IMR-90 (cell line): ENCODE measurements at regions not wholly inside any gene's neighbourhood (a gene's known extent, or its start where the extent isn't known, plus 50 kb on each side); places are given as distances from the start of the nearest gene placed in this dataset.

ENCODE experiments used
- ATAC-seq: fragments of 200-7000 bp; cut with Tn5 transposase; 2 replicates; pipeline ENCODE4 v1.9.1; 2020; ENCODE audit warnings: low read depth, mild to moderate bottlenecking, moderate library complexity
- BruUV-seq: library from RNA; stranded (reverse); fragments of 400-500 nt; replicated peaks from 2 replicates; lab custom pipeline; 2021; lab: Mats Ljungman, UMichigan
- CTCF ChIA-PET: fragments of 300-600 bp; formaldehyde crosslinking; extraction: SDS; loops from one replicate; lab custom pipeline; 2021; ENCODE audit warnings: antibody characterized with exemption; lab: Yijun Ruan, JAX
- POLR2A ChIA-PET: fragments of 300-600 bp; sonication (Branson Sonifier 250); formaldehyde crosslinking; loops from one replicate; lab custom pipeline; 2022; ENCODE audit warnings: antibody characterized with exemption; ENCODE audit not compliant: unreplicated experiment; lab: Charles Lee
- DNase-seq: peaks from one replicate; pipeline ENCODE4 v3.0.0; 2013
- H2AFZ ChIP-seq: replicated peaks from 2 replicates; pipeline ENCODE3; 2013; ENCODE audit warnings: low read length, mild to moderate bottlenecking; ENCODE audit not compliant: poor library complexity
- H2AK5ac ChIP-seq: 2 replicates; pipeline ENCODE4 v1.6.1; 2013; ENCODE audit warnings: low read depth, low read length, inconsistent platforms
- H2AK9ac ChIP-seq: replicated peaks from 2 replicates; pipeline ENCODE3; 2013; ENCODE audit warnings: mild to moderate bottlenecking, low read depth, low read length, moderate library complexity; ENCODE audit not compliant: poor library complexity
- H2BK120ac ChIP-seq: 2 replicates; pipeline ENCODE4 v1.6.1; 2013; ENCODE audit warnings: low read depth, low read length, inconsistent platforms
- H2BK15ac ChIP-seq: 3 replicates; pipeline ENCODE4 v1.6.1; 2013; ENCODE audit warnings: low read depth, low read length, inconsistent platforms
- H2BK20ac ChIP-seq: 2 replicates; pipeline ENCODE4 v1.6.1; 2013; ENCODE audit warnings: low read depth, mild to moderate bottlenecking, inconsistent platforms, low read length, moderate library complexity
- H2BK5ac ChIP-seq: 2 replicates; pipeline ENCODE4 v1.6.1; 2013; ENCODE audit warnings: mild to moderate bottlenecking, low read depth, low read length, inconsistent platforms; ENCODE audit not compliant: poor library complexity, severe bottlenecking
- H3K14ac ChIP-seq: replicated peaks from 2 replicates; pipeline ENCODE4 v1.6.1; 2013; ENCODE audit warnings: low read depth, low read length, inconsistent platforms
- H3K18ac ChIP-seq: 2 replicates; pipeline ENCODE4 v1.6.1; 2013; ENCODE audit warnings: low read depth, low read length, control low read depth
- H3K23ac ChIP-seq: 2 replicates; pipeline ENCODE4 v1.6.1; 2013; ENCODE audit warnings: low read depth, low read length, inconsistent platforms
- H3K27ac ChIP-seq: 2 replicates; pipeline ENCODE4 v1.5.1; 2013; ENCODE audit warnings: mild to moderate bottlenecking, control low read depth, low read length; ENCODE audit not compliant: insufficient read depth
- H3K27me3 ChIP-seq: 2 replicates; pipeline ENCODE4 v1.6.1; 2013; ENCODE audit warnings: low read length; ENCODE audit not compliant: control insufficient read depth, insufficient read depth
- H3K36me3 ChIP-seq: 2 replicates; pipeline ENCODE4 v1.6.1; 2013; ENCODE audit warnings: low read length, mixed read lengths; ENCODE audit not compliant: control insufficient read depth, insufficient read depth
- H3K4ac ChIP-seq: 2 replicates; pipeline ENCODE4 v1.6.1; 2013; ENCODE audit warnings: low read depth, low read length, inconsistent platforms
- H3K4me1 ChIP-seq: 2 replicates; pipeline ENCODE4 v1.6.1; 2013; ENCODE audit warnings: low read length, mixed read lengths; ENCODE audit not compliant: control insufficient read depth, insufficient read depth
- H3K4me2 ChIP-seq: 2 replicates; pipeline ENCODE4 v1.6.1; 2013; ENCODE audit warnings: low read depth, mild to moderate bottlenecking, control low read depth, low read length, moderate library complexity
- H3K4me3 ChIP-seq: 2 replicates; pipeline ENCODE4 v1.5.1; 2013; ENCODE audit warnings: low read depth, mild to moderate bottlenecking, control low read depth, low read length, moderate library complexity; ENCODE audit not compliant: insufficient read depth
- H3K56ac ChIP-seq: 2 replicates; pipeline ENCODE4 v1.6.1; 2013; ENCODE audit warnings: low read length, inconsistent platforms; ENCODE audit not compliant: insufficient read depth; ENCODE audit errors: extremely low read depth
- H3K79me1 ChIP-seq, 2 experiments: 2 replicates each; pipeline ENCODE4 v1.6.1; 2013; ENCODE audit warnings: low read length in 2 of 2, inconsistent platforms in 1 of 2, low read depth in 1 of 2
- H3K9ac ChIP-seq: 2 replicates; pipeline ENCODE4 v1.6.1; 2013; ENCODE audit warnings: low read depth, low read length, control low read depth
- H3K9me1 ChIP-seq: 2 replicates; pipeline ENCODE4 v1.6.1; 2013; ENCODE audit warnings: low read length, inconsistent platforms; ENCODE audit not compliant: insufficient read depth
- H3K9me3 ChIP-seq: 2 replicates; pipeline ENCODE4 v1.6.1; 2013; ENCODE audit warnings: low read length; ENCODE audit not compliant: control insufficient read depth, insufficient read depth
- H4K20me1 ChIP-seq: 2 replicates; pipeline ENCODE4 v1.6.1; 2013; ENCODE audit warnings: low read length, inconsistent platforms; ENCODE audit not compliant: insufficient read depth
- H4K5ac ChIP-seq: 2 replicates; pipeline ENCODE4 v1.6.1; 2013; ENCODE audit warnings: mild to moderate bottlenecking, low read depth, low read length, control low read depth
- H4K8ac ChIP-seq, 2 experiments: 2 replicates each; pipeline ENCODE4 v1.6.1; 2013; ENCODE audit warnings: low read depth in 2 of 2, low read length in 2 of 2, control low read depth in 1 of 2, inconsistent platforms in 1 of 2
- H4K91ac ChIP-seq: 2 replicates; pipeline ENCODE4 v1.6.1; 2013; ENCODE audit warnings: low read depth, low read length, inconsistent platforms; ENCODE audit not compliant: insufficient read depth
- CHD1 ChIP-seq: IDR thresholded peaks from 2 replicates; pipeline ENCODE4 v1.6.1; 2012; ENCODE audit warnings: low read depth, low read length, improper control_type of control experiment
- FOS ChIP-seq: fragments of 150-350 bp; IDR thresholded peaks from 2 replicates; pipeline ENCODE4 v1.6.1; 2016; ENCODE audit warnings: low read depth, low read length
- MAFK ChIP-seq: IDR thresholded peaks from 2 replicates; pipeline ENCODE4 v1.6.1; 2012; ENCODE audit warnings: low read depth, low read length, improper control_type of control experiment
- MAZ ChIP-seq: IDR thresholded peaks from 2 replicates; pipeline ENCODE4 v1.6.1; 2012; ENCODE audit warnings: low read depth, mild to moderate bottlenecking, low read length, improper control_type of control experiment, moderate library complexity, borderline replicate concordance
- NFE2L2 ChIP-seq: fragments of 150-350 bp; IDR thresholded peaks from 2 replicates; pipeline ENCODE4 v1.6.1; 2016; ENCODE audit warnings: low read depth, mild to moderate bottlenecking, low read length
- RAD21 ChIP-seq: IDR thresholded peaks from 2 replicates; pipeline ENCODE4 v1.6.1; 2012; ENCODE audit warnings: low read length, improper control_type of control experiment
- RCOR1 ChIP-seq: IDR thresholded peaks from 2 replicates; pipeline ENCODE4 v1.6.1; 2012; ENCODE audit warnings: mild to moderate bottlenecking, low read length, improper control_type of control experiment; ENCODE audit not compliant: insufficient replicate concordance
- SMC3 ChIP-seq: fragments of 150-350 bp; IDR thresholded peaks from 2 replicates; pipeline ENCODE4 v1.6.1; 2016; ENCODE audit warnings: low read depth, mild to moderate bottlenecking, antibody characterized with exemption, low read length, moderate library complexity
- WGBS, 2 experiments: methylation state at CpG; one replicate each; pipeline versions ENCODE4 v1.1.5 to v1.1.7; 2013; ENCODE audit warnings: missing lambda C conversion rate in 2 of 2; ENCODE audit not compliant: insufficient read length in 1 of 2; ENCODE audit errors: extremely low coverage in 2 of 2; 5-methylcytosine and 5-hydroxymethylcytosine counted together
- dilution Hi-C: fragments of 300-500 bp; cut with HindIII; formaldehyde crosslinking; loops from one replicate; pipeline ENCODE4 v1.14.3; 2018; ENCODE audit warnings: low sequenced_read_pairs; ENCODE audit not compliant: unreplicated experiment
- in situ Hi-C: fragments of 300-500 bp; cut with MboI; formaldehyde crosslinking; loops from 3 replicates; pipeline ENCODE4 v1.14.3; 2019; ENCODE audit warnings: low sequenced_read_pairs, inconsistent platforms, mixed read lengths
- intact Hi-C: fragments of 100-400 bp; cut with micrococcal nuclease; formaldehyde crosslinking; loops from 2 replicates; pipeline ENCODE4 v1.10.0; 2022
- TF ChIP-seq, protein P1 (sequence below): fragments of 150-350 bp; IDR thresholded peaks from 2 replicates; pipeline ENCODE4 v1.6.1; 2016; ENCODE audit warnings: low read depth, mild to moderate bottlenecking, low read length, moderate library complexity, borderline replicate concordance
- TF ChIP-seq, protein P2 (sequence below): fragments of 150-350 bp; IDR thresholded peaks from 2 replicates; pipeline ENCODE4 v1.6.1; 2017; ENCODE audit warnings: mild to moderate bottlenecking, antibody characterized with exemption, low read length, low read depth

DNA sequence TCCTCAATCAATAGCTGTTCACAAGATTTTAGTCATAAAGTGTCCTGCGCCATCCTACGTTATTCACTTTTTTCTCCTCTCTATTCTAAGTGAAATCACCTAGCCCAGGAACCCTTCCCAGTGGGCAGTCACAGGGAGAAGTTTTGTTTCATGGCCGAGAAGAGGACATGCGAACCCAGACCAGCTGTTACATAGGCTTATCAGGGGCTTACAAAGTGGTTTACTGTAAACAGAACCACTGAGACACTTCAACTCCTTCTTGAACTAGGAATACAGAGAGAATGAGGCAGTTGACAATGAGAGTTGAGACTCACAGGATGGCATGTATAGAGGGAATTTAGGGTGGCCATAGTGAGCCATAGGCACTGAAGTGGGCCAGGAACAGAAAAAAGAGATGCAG is 246.9 kb upstream of the GLI3 start:
- no peak overlapping the region for H2AFZ ChIP-seq
- H4K5ac ChIP-seq, result no peak overlapping the region
- no peak overlapping the region for H2BK20ac ChIP-seq
- no peak for TF ChIP-seq SMC3
- TF ChIP-seq, protein P1, sequence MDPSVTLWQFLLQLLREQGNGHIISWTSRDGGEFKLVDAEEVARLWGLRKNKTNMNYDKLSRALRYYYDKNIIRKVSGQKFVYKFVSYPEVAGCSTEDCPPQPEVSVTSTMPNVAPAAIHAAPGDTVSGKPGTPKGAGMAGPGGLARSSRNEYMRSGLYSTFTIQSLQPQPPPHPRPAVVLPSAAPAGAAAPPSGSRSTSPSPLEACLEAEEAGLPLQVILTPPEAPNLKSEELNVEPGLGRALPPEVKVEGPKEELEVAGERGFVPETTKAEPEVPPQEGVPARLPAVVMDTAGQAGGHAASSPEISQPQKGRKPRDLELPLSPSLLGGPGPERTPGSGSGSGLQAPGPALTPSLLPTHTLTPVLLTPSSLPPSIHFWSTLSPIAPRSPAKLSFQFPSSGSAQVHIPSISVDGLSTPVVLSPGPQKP, result no peak
- no peak for TF ChIP-seq FOS
- TF ChIP-seq MAFK, result no peak
- TF ChIP-seq, protein P2, sequence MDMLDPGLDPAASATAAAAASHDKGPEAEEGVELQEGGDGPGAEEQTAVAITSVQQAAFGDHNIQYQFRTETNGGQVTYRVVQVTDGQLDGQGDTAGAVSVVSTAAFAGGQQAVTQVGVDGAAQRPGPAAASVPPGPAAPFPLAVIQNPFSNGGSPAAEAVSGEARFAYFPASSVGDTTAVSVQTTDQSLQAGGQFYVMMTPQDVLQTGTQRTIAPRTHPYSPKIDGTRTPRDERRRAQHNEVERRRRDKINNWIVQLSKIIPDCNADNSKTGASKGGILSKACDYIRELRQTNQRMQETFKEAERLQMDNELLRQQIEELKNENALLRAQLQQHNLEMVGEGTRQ, result no peak
- TF ChIP-seq RCOR1, result no peak
- TF ChIP-seq RAD21, result no peak
- TF ChIP-seq MAZ, result no peak
- no peak for TF ChIP-seq CHD1
- TF ChIP-seq NFE2L2, result no peak
- no peak for ATAC-seq
- H4K8ac ChIP-seq, result no peak overlapping the region
- 100% methylated on average over 1 of the region's 4 CpGs; no CpG with 5 or more reads in 1 of the 2 experiments for WGBS, 2 experiments
- intact Hi-C loops, result no loop called here
- H3K9me1 ChIP-seq, result no peaks in the 10 kb centered on the region
- no peak overlapping the region for H3K56ac ChIP-seq
- H3K79me1 ChIP-seq, result no peaks in the 10 kb centered on the region
- no peak overlapping the region for H3K4ac ChIP-seq
- H3K4me2 ChIP-seq, result no peak overlapping the region
- ChIA-PET POLR2A (no interaction called here), CTCF (interaction anchor here (0.6 to 0.7 kb wide), 2 partner anchors 12 to 380 kb away, joined by 3 to 4 read pairs; no protein-coding TSS in a partner anchor)
- BruUV-seq, result no TSS peak
- no peak overlapping the region for H2BK120ac ChIP-seq
- H3K9me3 ChIP-seq, result no peaks in the 10 kb centered on the region
- H3K4me3 ChIP-seq, result no peak overlapping the region
- no peak overlapping the region for H3K27ac ChIP-seq
- H3K23ac ChIP-seq, result no peak overlapping the region
- H2BK5ac ChIP-seq, result no peak overlapping the region
- no peaks in the 10 kb centered on the region for H4K20me1 ChIP-seq
- no peak overlapping the region for H3K9ac ChIP-seq
- in situ Hi-C loops, result no loop called here
- no peaks in the 10 kb centered on the region for H3K36me3 ChIP-seq
- no peak overlapping the region for H2AK5ac ChIP-seq
- H3K27me3 ChIP-seq, result peaks cover 3% of the 10 kb centered on the region; the same call in 1 of the 2 replicates
- no peak overlapping the region for H2AK9ac ChIP-seq
- DNase-seq, result no peak
- dilution Hi-C loops, result no loop called here
- no peak overlapping the region for H3K14ac ChIP-seq
- no peak overlapping the region for H2BK15ac ChIP-seq
- H4K91ac ChIP-seq, result no peak overlapping the region
- H3K18ac ChIP-seq, result no peak overlapping the region
- H3K4me1 ChIP-seq, result no peaks in the 10 kb centered on the region
